ENCODE measurements at regions not wholly inside any gene's neighbourhood (a gene's known extent, or its start where the extent isn't known, plus 50 kb on each side); places are given as distances from the start of the nearest gene placed in this dataset.

- H3K27ac ChIP-seq, result no peak overlapping the region
- WGBS, result 80% methylated on average over 2 of the region's 2 CpGs
- no peak for DNase-seq (ENCODE audit: low spot score in 2 of 2)
- peaks cover 3% of the 10 kb centered on the region for H3K9me3 ChIP-seq
- TF ChIP-seq EP300 (IDR thresholded peaks at IDR 0.05) (no peak), POLR2A (IDR thresholded peaks at IDR 0.05) (no peak), POLR2AphosphoS5 (IDR thresholded peaks at IDR 0.05) (no peak), CTCF (IDR thresholded peaks at IDR 0.05) (no peak)
- no peaks in the 10 kb centered on the region for H3K4me1 ChIP-seq
- H3K27me3 ChIP-seq, result no peaks in the 10 kb centered on the region
- H3K4me3 ChIP-seq, result no peak overlapping the region
- no peaks in the 10 kb centered on the region for H3K36me3 ChIP-seq
Measured at GRCh38 chr14:29042551-29042950, 276.0 kb downstream of the FOXG1 start.

- DNase-seq (ENCODE audit: low spot score in 2 of 2), result no peak
- Histone ChIP-seq H3K27me3 (no peaks in the 10 kb centered on the region), H3K36me3 (no peaks in the 10 kb centered on the region), H3K9me3 (peaks cover 3% of the 10 kb centered on the region), H3K4me3 (no peak overlapping the region), H3K4me1 (no peaks in the 10 kb centered on the region), H3K27ac (no peak overlapping the region)
- no peak for TF ChIP-seq EP300 (IDR thresholded peaks at IDR 0.05)
- no peak for TF ChIP-seq POLR2AphosphoS5 (IDR thresholded peaks at IDR 0.05)
- no peak for TF ChIP-seq POLR2A (IDR thresholded peaks at IDR 0.05)
- TF ChIP-seq CTCF (IDR thresholded peaks at IDR 0.05), result no peak
- WGBS, result 83% methylated on average over 2 of the region's 2 CpGs
Measured at GRCh38 chr14:29043737-29044136, 277.1 kb downstream of the FOXG1 start.

GRCh38 chr14:29045237-29045636 lies 278.6 kb downstream of the FOXG1 start:
- TF ChIP-seq EP300 (IDR thresholded peaks at IDR 0.05), result no peak
- TF ChIP-seq POLR2AphosphoS5 (IDR thresholded peaks at IDR 0.05), result no peak
- TF ChIP-seq CTCF (IDR thresholded peaks at IDR 0.05), result no peak
- no peak for TF ChIP-seq POLR2A (IDR thresholded peaks at IDR 0.05)
- 31% methylated on average over 2 of the region's 2 CpGs for WGBS
- no peaks in the 10 kb centered on the region for H3K27me3 ChIP-seq
- no peak overlapping the region for H3K27ac ChIP-seq
- no peak overlapping the region for H3K4me3 ChIP-seq
- H3K9me3 ChIP-seq, result peaks cover 3% of the 10 kb centered on the region
- H3K36me3 ChIP-seq, result no peaks in the 10 kb centered on the region
- no peak for DNase-seq (ENCODE audit: low spot score in 2 of 2)
- no peaks in the 10 kb centered on the region for H3K4me1 ChIP-seq

- no peak for DNase-seq (ENCODE audit: low spot score in 2 of 2)
- no peak overlapping the region for H3K4me3 ChIP-seq
- no peaks in the 10 kb centered on the region for H3K27me3 ChIP-seq
- TF ChIP-seq EP300 (IDR thresholded peaks at IDR 0.05), result no peak
- no peak for TF ChIP-seq POLR2AphosphoS5 (IDR thresholded peaks at IDR 0.05)
- no peak for TF ChIP-seq CTCF (IDR thresholded peaks at IDR 0.05)
- TF ChIP-seq POLR2A (IDR thresholded peaks at IDR 0.05), result no peak
- H3K36me3 ChIP-seq, result no peaks in the 10 kb centered on the region
- H3K4me1 ChIP-seq, result no peaks in the 10 kb centered on the region
- no peak overlapping the region for H3K27ac ChIP-seq
- peaks cover 5% of the 10 kb centered on the region for H3K9me3 ChIP-seq
- 41% methylated on average over 2 of the region's 2 CpGs for WGBS
Measured at GRCh38 chr14:29054119-29054518, 287.5 kb downstream of the FOXG1 start.

GRCh38 chr14:29056041-29056566 lies 289.5 kb downstream of the FOXG1 start:
- no peak for DNase-seq (ENCODE audit: low spot score in 2 of 2)
- WGBS, result 80% methylated on average over 6 of the region's 6 CpGs
- TF ChIP-seq EP300 (IDR thresholded peaks at IDR 0.05) (no peak), POLR2AphosphoS5 (IDR thresholded peaks at IDR 0.05) (no peak), CTCF (IDR thresholded peaks at IDR 0.05) (no peak), POLR2A (IDR thresholded peaks at IDR 0.05) (no peak)
- Histone ChIP-seq H3K9me3 (no peaks in the 10 kb centered on the region), H3K27ac (no peak overlapping the region), H3K27me3 (no peaks in the 10 kb centered on the region), H3K4me3 (no peak overlapping the region), H3K4me1 (no peaks in the 10 kb centered on the region), H3K36me3 (no peaks in the 10 kb centered on the region)

Measured in suprapubic skin (tissue), 4 donors.